C4-2B (cell line): ENCODE measurements at regions not wholly inside any gene's neighbourhood (a gene's known extent, or its start where the extent isn't known, plus 50 kb on each side); places are given as distances from the start of the nearest gene placed in this dataset.

Experiments used
- CTCF ChIP-seq: fragments of 450-650 bp; conservative IDR thresholded peaks from 2 replicates; pipeline ENCODE4 v1.5.1; 2017; ENCODE audit warnings: mild to moderate bottlenecking
- ZFX ChIP-seq: fragments of 450-650 bp; IDR thresholded peaks from 2 replicates; pipeline ENCODE4 v1.6.1; 2017

DNA sequence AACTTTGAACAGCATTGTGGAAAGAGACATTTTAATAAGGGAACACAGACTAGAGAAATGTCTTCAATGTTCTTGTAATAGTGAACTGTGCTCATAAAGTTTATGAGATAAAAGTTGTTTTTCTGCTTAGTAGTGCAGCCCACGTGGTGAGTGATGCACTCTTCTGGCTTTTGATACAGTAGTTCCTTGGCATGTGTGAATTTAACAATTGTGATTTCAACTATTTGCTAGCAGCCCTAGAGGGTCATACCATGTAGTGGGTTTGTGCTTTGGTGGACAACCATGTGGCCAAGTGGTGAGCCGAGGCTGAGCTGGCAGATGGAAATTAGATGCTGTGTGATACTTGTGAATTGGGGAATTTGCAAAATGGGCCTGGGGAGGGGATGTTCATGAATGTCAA is 116.2 kb upstream of the SLC4A4 start:
- no peak for TF ChIP-seq CTCF
- TF ChIP-seq ZFX = no peak
